ENCODE measurements at regions not wholly inside any gene's neighbourhood (a gene's known extent, or its start where the extent isn't known, plus 50 kb on each side); places are given as distances from the start of the nearest gene placed in this dataset.

DNA sequence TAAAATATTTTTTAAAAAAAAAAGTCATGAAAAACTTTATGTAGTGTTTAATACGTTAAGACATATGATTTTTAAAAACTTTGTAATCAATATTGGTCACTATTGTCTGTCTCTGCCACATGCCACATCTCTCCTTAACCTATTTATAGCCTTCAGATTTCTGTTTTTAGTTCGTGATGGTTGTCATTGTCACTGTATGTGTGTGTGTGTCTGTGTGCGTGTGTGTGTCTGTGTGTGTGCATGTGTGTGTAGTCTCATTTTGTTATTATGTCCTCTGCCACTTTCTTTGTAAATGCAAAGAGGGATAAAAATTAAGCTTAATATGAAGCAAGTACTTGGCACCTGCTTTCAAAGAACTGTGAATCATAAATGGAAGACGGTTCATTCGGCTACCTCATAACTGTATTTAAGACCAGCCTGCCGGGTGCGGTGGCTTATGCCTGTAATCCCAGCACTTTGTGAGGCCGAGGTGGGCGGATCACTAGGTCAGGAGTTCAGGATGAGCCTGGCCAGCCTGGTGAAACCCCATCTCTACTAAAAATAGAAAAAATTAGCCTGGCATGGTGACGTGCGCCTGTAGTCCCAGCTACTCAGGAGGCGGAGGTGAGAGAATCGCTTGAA is 354.0 kb downstream of the ARL4A start:
- Histone ChIP-seq H3K4me3 (no peak overlapping the region), H3K27me3 (no peaks in the 10 kb centered on the region), H3K9me3 (peaks cover 5% of the 10 kb centered on the region; the same call in 1 of the 2 replicates), H3K36me3 (no peaks in the 10 kb centered on the region)
- DNase-seq: peak; percentile 80

DNA sequence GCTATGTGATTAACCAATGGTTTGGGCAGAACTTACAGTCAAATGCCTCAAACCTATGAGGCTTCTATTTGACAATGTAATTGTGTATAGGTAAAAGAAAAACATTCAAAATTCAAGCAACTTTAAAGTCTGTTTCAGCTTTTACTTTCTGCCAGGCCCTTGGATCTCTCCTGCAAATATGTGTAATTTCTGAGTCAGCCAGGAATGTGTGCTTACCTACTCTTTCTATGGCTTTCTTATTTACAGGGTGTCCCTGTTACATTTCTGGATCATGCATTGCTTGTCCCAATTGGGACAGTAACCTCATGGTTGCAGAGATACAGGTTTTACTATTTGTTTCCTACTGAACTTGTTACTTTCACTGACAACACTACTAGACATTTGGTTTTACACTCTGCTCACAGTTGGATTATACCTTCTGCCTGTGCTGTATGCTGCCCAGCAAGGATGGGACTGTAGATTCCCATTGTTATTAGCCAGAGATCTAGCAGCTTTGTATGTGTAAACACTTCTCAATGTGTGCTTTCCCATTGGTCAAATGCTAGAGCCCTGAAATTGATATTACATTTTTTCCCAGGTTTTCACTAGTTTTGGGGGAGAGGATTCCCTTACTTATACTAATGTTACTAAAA is 355.3 kb downstream of the ARL4A start:
- Histone ChIP-seq H3K9me3 (peaks cover 2% of the 10 kb centered on the region; the same call in 1 of the 2 replicates), H3K27me3 (no peaks in the 10 kb centered on the region), H3K36me3 (no peaks in the 10 kb centered on the region), H3K4me3 (no peak overlapping the region)
- DNase-seq: peak; percentile 5

DNA sequence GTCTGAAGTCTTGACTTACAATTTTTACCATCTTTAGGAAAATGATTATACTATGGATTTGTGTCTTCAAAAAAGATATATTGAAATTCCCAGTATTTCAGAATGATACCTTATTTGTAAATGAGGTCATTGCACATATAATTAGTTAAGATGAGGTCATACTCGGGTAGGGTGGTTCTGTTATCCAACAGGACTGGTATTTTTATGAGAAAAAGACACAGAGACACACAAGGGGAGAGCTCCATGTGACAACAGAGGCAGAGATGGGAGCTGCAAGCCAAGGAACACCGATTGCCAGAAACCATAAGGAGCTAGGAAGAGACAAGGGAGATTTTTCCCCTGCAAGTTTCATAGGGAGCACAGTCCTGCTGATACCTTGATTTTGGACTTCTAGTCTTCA is 356.9 kb downstream of the ARL4A start:
- H3K36me3 ChIP-seq: no peaks in the 10 kb centered on the region
- H3K9me3 ChIP-seq: peaks cover 2% of the 10 kb centered on the region; the same call in 1 of the 2 replicates
- no peak overlapping the region for H3K4me3 ChIP-seq
- no peak for DNase-seq
- H3K27me3 ChIP-seq: no peaks in the 10 kb centered on the region

DNA sequence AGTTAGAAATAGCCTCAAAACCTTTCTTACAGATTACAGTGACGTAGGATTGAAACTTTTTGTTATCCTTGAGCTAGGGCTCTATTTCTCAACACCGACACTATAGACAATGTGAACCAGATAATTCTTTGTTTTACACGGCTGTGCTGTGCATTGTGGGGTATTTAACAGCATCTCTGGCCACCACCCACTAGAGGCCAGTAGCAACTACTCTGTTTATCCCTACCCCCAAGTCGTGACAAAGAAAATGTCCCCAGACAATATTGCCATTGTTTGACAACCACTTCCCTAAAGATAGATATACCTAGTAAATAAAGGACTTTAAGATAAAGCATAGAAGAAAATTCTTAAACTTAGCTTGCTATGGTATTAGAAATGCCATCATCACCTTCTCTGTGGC is 359.6 kb downstream of the ARL4A start:
- Histone ChIP-seq H3K36me3 (peaks cover 3% of the 10 kb centered on the region; the same call in 1 of the 2 replicates), H3K27me3 (no peaks in the 10 kb centered on the region), H3K9me3 (no peaks in the 10 kb centered on the region), H3K4me3 (no peak overlapping the region)
- DNase-seq: no peak

DNA sequence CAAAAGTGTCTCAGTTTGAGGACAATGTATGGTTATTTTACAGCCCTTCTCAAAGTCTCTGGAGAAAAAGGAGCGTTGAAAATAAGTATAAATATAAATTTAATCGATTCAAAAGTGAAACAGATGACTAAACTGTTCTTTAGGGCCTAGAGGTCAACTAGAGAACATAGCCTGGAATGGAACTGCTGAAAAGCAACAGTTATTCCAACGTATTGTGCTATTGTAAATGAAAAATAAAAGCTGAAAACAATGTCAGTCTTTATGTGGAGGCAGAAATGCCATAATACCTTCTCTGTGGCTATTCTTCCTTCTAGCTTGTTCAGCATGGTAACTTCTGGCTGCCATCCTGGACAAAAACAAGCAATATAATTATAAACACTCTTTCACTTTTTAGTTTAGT is 362.5 kb downstream of the ARL4A start:
- H3K27me3 ChIP-seq: no peaks in the 10 kb centered on the region
- DNase-seq: no peak
- H3K36me3 ChIP-seq: peaks cover 3% of the 10 kb centered on the region; the same call in 1 of the 2 replicates
- H3K9me3 ChIP-seq: no peaks in the 10 kb centered on the region; the same call in 1 of the 2 replicates
- H3K4me3 ChIP-seq: no peak overlapping the region

DNA sequence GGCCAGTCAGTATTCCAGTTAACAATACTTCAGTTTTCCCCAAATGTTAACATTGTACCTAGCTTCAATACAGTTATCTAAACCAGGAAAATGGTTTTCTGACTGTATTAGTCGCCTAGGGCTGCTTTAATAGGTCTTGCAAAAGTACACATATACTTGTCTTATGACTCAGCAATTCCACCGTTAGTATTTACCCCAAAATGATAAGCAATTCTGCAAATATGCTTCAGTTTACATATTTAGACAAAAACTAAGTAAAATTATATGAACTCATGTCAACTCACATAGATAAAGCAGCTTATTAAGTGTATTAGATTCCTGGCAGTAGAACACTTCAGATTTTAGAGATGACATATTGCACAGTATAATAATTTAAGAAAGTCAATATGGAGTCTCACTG is 363.3 kb downstream of the ARL4A start:
- no peak for DNase-seq
- Histone ChIP-seq H3K36me3 (peaks cover 3% of the 10 kb centered on the region; the same call in 1 of the 2 replicates), H3K4me3 (no peak overlapping the region), H3K27me3 (no peaks in the 10 kb centered on the region), H3K9me3 (no peaks in the 10 kb centered on the region; the same call in 1 of the 2 replicates)

DNA sequence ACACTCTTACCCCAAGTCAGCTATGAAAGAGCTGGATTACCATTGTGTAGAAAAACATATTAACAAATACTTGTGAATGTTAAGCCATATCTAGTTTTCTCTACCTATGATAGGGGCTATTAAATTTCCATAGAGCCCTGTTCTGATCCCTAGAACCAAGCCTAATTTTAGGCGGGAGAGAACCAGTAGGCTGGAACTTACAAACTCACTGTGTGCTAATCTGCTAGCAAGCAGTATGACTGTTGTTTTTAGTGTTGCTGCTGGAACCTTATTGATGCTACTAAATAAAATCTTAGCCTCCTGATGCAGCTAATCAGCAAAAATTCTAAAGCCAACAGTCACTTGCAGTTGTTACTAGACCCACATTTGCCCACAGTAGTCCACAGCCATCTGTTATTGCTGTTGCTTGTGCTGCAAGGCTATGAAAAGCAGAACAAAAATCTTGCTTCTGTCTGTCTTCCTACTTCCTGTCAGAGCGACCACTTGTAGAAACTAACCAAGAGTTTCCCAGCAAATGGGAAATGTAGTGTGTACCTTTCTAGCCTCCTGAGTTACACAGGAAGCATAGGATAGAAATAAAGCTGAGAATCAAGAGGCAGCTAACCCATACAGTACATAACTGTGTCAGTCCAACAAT is 368.4 kb downstream of the ARL4A start:
- H3K9me3 ChIP-seq: no peaks in the 10 kb centered on the region; the same call in 1 of the 2 replicates

DNA sequence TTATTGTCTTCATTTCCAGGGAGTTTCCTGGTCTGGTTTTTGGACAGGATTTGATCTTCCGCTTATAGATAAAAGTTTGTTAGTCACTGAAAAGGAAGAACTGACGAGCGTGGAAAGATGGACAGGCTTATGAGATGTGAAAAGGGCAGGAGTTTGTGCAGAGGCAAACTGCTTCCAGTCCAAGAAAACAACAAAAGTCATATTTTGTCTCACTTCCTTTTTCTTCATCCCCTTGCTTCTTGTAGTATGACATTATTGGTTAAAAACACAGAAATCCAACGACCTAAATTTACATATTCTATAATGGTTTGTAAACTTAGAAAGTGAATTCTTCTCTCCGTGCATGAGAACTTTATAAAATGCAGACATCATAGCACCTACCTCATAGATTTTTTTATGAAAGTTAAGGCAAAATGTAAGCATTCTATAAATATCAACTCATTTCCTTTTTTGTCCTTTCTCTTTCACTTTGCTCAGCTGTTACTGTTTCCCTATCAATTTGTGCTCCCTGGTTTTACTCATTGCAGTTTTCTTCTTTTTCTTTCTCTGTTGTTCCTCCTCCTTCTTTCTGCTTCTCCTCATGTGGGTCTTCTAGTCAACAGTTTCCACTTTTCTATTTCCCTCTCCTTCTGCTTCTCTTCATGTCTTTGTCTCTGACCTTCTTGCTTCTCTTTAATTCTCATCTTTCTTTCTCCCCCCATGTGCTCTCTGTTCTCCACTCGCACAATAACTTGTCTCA is 370.2 kb downstream of the ARL4A start:
- Histone ChIP-seq H3K4me3 (no peak overlapping the region), H3K9me3 (no peaks in the 10 kb centered on the region; the same call in 1 of the 2 replicates), H3K36me3 (no peaks in the 10 kb centered on the region), H3K27me3 (no peaks in the 10 kb centered on the region)
- DNase-seq: no peak

More for the DNA sequence above, 368.4 kb downstream of the ARL4A start:
- H3K27me3 ChIP-seq: no peaks in the 10 kb centered on the region
- H3K36me3 ChIP-seq: no peaks in the 10 kb centered on the region
- H3K4me3 ChIP-seq: no peak overlapping the region
- DNase-seq: no peak

DNA sequence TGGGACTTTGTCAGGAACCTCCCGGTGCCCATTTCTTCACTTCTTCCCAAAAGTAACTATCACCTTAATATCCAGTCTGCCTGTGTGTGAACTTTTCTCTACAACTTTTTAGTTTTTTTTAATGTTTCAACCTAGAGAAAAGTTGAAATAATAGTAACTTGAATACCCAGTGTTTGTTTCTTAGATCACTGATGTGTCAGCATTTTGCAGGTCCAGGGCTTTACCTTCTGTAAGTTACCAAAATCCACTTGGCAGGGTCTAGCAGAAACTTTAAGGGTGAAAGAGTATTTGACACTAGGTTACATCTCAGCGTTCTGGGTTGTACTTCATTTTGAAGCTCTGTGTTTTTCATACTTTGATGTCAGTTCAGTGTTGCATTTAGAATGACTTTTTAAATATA is 372.7 kb downstream of the ARL4A start:
- H3K36me3 ChIP-seq: no peaks in the 10 kb centered on the region
- no peak for DNase-seq
- no peak overlapping the region for H3K4me3 ChIP-seq
- no peaks in the 10 kb centered on the region for H3K27me3 ChIP-seq
- H3K9me3 ChIP-seq: no peaks in the 10 kb centered on the region

DNA sequence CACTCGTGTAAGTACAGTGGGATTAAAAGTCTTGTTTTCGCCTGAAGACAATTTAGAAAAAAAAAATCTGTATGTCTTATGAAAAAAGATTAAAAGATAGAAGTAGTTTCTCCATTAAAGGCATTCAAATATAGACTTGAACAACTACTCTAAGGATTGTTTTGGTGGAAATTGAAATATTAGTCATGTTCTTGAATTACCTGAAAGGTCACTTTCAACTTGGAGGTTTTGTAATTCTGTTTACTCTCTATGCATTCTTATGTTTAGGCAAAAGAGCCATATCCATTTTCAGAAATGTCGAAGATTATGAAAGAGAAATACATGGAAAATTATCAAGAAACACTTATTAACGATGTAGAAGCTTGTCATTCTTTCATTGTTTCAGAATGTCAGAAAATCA is 373.7 kb downstream of the ARL4A start:
- no peaks in the 10 kb centered on the region for H3K27me3 ChIP-seq
- H3K4me3 ChIP-seq: no peak overlapping the region
- no peaks in the 10 kb centered on the region for H3K9me3 ChIP-seq
- H3K36me3 ChIP-seq: no peaks in the 10 kb centered on the region
- DNase-seq: no peak

DNA sequence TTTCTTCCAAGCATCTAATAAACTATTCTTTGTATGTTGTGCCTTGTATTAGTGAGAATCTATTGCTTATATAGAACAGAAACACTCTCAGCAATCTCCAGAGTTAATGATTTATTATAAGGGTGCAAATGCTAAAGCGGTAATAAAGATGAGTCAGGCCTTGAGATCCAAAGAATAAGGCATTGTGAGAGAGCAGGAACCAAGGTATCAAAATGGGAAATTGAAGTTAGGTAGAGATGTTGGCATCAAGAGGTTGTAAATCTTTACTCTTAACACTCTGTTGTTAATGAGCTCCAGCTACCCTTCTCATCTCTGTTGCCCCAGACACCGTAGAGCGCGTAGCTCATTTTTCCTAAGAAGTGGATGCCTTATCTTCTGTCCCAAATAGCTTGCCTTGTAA is 375.2 kb downstream of the ARL4A start:
- Histone ChIP-seq H3K9me3 (no peaks in the 10 kb centered on the region), H3K4me3 (no peak overlapping the region), H3K27me3 (no peaks in the 10 kb centered on the region), H3K36me3 (no peaks in the 10 kb centered on the region)
- no peak for DNase-seq

DNA sequence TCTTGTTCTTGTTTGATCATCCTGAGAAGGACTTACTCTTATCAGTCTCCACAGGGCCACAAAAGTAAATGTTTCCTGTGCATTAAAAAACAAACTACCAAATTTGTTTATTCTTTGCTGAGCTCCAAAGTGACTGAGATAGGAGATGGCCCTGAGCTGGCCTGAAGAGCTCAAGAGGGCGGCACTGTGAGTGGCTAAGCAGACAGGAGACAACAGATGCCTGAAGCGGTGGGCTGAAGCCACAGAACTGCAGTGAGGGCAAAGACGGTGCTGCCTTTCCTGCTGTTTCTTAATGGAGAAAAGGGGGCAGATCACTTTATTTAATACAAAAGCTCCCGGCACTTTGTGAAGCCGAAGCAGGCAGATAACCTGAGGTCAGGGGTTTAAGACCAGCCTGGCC is 379.6 kb downstream of the ARL4A start:
- H3K27me3 ChIP-seq: no peaks in the 10 kb centered on the region
- H3K4me3 ChIP-seq: no peak overlapping the region
- DNase-seq: no peak
- H3K36me3 ChIP-seq: no peaks in the 10 kb centered on the region
- no peaks in the 10 kb centered on the region for H3K9me3 ChIP-seq

DNA sequence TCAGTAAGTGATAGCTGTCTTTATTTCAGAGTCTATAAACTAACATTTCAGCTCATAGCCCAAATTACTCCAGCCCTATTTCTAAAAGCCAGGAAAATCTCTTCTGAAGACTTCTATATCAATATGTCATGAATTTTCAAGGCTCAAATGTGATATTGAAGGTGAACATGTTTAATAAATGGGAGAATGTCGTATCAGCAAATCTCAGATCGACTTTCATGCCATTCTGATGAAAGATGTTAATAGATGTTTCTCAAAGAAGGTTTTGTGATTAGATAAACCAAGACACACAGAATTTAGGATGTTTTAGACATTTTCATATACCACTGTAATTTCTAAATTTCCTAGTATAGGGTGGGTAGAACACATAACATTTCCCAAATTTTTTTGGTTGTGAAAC is 380.6 kb downstream of the ARL4A start:
- no peaks in the 10 kb centered on the region for H3K27me3 ChIP-seq
- H3K9me3 ChIP-seq: no peaks in the 10 kb centered on the region
- H3K36me3 ChIP-seq: no peaks in the 10 kb centered on the region
- no peak overlapping the region for H3K4me3 ChIP-seq
- DNase-seq: no peak

DNA sequence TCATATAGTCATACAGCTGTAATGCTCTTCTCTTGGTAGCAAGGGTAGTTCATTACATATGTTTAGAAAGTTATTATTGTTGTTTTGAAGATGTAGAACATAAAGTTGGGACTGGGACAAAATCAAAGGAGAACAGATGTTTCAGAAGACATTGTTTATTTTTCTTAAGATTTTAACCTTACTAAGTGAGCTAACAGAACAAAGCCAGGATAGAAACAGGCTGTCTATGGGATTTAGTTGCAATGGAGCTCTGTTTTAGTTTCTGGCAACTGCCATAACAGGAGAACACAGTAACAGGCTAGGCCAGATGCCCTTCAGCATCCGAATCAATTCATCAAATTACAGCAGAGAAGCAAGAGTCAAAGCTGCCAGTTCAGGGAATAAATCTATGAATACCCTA is 382.4 kb downstream of the ARL4A start:
- peak; percentile 25 for DNase-seq

DNA sequence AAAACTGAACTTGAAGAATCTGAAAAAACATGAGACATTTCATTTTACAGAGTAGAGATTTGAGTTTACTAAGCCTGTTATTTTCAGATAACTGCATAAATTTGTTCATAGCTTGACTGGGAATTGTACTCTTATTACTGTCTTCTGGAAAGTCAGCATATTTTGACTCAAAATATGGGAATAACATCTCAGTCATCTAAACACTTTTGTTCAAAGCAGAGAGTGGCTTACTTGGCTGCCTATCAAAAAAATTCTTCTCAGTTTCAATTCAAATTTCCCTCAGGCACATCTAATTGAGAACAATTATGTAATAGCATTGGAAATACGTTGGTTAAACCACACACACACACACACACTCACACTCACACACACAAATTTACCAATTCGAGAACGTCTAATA is 384.6 kb downstream of the ARL4A start:
- H3K36me3 ChIP-seq: no peaks in the 10 kb centered on the region
- H3K4me3 ChIP-seq: no peak overlapping the region
- no peaks in the 10 kb centered on the region for H3K27me3 ChIP-seq
- DNase-seq: no peak
- no peaks in the 10 kb centered on the region for H3K9me3 ChIP-seq

More for the DNA sequence above, 382.4 kb downstream of the ARL4A start:
- H3K36me3 ChIP-seq: no peaks in the 10 kb centered on the region
- H3K9me3 ChIP-seq: no peaks in the 10 kb centered on the region
- no peak overlapping the region for H3K4me3 ChIP-seq
- no peaks in the 10 kb centered on the region for H3K27me3 ChIP-seq

DNA sequence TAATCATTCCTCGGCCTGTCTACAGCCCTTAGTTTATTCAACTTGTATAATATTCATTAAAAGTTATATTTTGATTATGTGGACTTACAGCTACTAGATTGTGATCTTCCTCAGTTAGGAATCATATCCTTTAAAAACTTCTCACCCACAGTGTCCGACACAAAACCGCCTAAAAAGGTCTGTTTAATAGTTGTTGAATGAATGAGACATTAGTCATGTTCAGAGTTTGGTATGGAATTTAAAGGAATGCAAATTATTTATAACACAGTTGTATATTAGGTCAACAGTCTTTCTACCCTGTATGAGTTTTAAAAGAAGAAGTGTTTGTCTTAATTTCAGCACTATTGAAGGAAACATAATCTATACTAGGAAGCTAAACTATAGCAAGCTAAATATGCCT is 390.0 kb downstream of the ARL4A start:
- H3K4me3 ChIP-seq: no peak overlapping the region
- DNase-seq: no peak
- H3K27me3 ChIP-seq: no peaks in the 10 kb centered on the region
- no peaks in the 10 kb centered on the region for H3K9me3 ChIP-seq
- H3K36me3 ChIP-seq: no peaks in the 10 kb centered on the region

DNA sequence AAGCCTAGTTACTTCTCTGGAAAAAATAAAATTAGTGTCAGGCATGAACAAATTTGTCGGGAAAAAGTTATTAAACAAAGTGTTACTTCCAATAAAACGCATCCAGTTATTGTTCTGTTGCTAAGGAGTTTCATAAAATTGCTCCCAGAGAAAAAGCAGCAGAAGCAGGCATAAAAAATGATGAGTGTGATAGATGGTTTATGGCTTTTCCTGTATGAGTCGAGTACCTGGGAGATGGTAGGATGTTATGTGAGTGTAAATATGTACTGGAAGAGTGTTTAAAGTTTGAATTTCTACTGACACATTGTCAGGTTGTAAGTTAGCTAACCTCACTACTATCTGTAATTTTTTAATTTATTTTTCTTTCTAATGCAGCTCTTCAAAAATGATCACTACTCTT is 390.7 kb downstream of the ARL4A start:
- Histone ChIP-seq H3K36me3 (no peaks in the 10 kb centered on the region), H3K9me3 (no peaks in the 10 kb centered on the region), H3K27me3 (no peaks in the 10 kb centered on the region), H3K4me3 (no peak overlapping the region)
- DNase-seq: no peak

Data from MG63 (cell line).